ENCODE measurements at regions not wholly inside any gene's neighbourhood (a gene's known extent, or its start where the extent isn't known, plus 50 kb on each side); places are given as distances from the start of the nearest gene placed in this dataset.

DNA sequence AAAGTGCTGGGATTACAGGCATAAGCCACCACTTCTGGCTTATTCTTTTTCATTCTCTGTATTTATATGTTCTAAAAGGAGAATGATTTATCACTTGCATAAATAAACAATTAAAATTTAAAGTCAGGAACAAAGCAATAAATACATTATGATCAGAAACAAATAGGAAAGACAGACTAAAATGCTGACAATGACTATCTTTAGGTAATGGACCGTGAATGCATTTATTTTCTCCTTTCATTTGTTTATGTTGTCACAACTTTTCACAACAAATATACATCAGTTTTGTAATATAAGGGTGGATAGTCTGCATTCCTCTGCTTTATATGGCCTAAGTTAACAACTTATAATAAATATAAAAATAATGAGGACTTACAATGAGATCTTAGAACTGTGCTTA is 199.2 kb upstream of the EPHA4 start:
- no peak for TF ChIP-seq POLR2A (IDR thresholded peaks at IDR 0.05)
- TF ChIP-seq, protein P1, sequence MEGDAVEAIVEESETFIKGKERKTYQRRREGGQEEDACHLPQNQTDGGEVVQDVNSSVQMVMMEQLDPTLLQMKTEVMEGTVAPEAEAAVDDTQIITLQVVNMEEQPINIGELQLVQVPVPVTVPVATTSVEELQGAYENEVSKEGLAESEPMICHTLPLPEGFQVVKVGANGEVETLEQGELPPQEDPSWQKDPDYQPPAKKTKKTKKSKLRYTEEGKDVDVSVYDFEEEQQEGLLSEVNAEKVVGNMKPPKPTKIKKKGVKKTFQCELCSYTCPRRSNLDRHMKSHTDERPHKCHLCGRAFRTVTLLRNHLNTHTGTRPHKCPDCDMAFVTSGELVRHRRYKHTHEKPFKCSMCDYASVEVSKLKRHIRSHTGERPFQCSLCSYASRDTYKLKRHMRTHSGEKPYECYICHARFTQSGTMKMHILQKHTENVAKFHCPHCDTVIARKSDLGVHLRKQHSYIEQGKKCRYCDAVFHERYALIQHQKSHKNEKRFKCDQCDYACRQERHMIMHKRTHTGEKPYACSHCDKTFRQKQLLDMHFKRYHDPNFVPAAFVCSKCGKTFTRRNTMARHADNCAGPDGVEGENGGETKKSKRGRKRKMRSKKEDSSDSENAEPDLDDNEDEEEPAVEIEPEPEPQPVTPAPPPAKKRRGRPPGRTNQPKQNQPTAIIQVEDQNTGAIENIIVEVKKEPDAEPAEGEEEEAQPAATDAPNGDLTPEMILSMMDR (IDR thresholded peaks at IDR 0.05), result no peak
